GM19452 (cell line): ENCODE measurements at regions not wholly inside any gene's neighbourhood (a gene's known extent, or its start where the extent isn't known, plus 50 kb on each side); places are given as distances from the start of the nearest gene placed in this dataset.

Experiments used
- ATAC-seq: cut with Tn5 transposase; IDR thresholded peaks from one replicate; pipeline ENCODE4 v1.9.1; 2021; ENCODE audit not compliant: unreplicated experiment

GRCh38 chr21:28263974-28264373, 728.7 kb downstream of the LTN1 start:
- no peak for ATAC-seq

- ATAC-seq, result no peak
These were observed 731.4 kb downstream of the LTN1 start for GRCh38 chr21:28261298-28261697.

- no peak for ATAC-seq
These were observed 735.4 kb downstream of the LTN1 start for GRCh38 chr21:28257276-28257675.

GRCh38 chr21:28256837-28257236, 735.8 kb downstream of the LTN1 start:
- ATAC-seq, result no peak

- no peak for ATAC-seq
These were observed 736.3 kb downstream of the LTN1 start for GRCh38 chr21:28256420-28256831.

GRCh38 chr21:28253961-28254360, 738.7 kb downstream of the LTN1 start:
- ATAC-seq, result no peak

- no peak for ATAC-seq
These were observed 739.3 kb downstream of the LTN1 start for GRCh38 chr21:28253338-28253737.

- no peak for ATAC-seq
These were observed 739.7 kb downstream of the LTN1 start for GRCh38 chr21:28252928-28253327.

GRCh38 chr21:28250946-28251345, 741.7 kb downstream of the LTN1 start:
- no peak for ATAC-seq

GRCh38 chr21:28247454-28248020, 745.1 kb downstream of the LTN1 start:
- no peak for ATAC-seq

GRCh38 chr21:28240586-28240985, 752.1 kb downstream of the LTN1 start:
- ATAC-seq, result no peak

GRCh38 chr21:28239340-28239739, 753.3 kb downstream of the LTN1 start:
- no peak for ATAC-seq

- ATAC-seq, result no peak
These were observed 755.0 kb downstream of the LTN1 start for GRCh38 chr21:28237661-28238060.

GRCh38 chr21:28235169-28235895, 757.3 kb downstream of the LTN1 start:
- no peak for ATAC-seq

- no peak for ATAC-seq
These were observed 758.4 kb downstream of the LTN1 start for GRCh38 chr21:28234326-28234725.

- no peak for ATAC-seq
These were observed 759.0 kb downstream of the LTN1 start for GRCh38 chr21:28233536-28234220.

- ATAC-seq, result no peak
These were observed 762.1 kb downstream of the LTN1 start for GRCh38 chr21:28230559-28230958.

GRCh38 chr21:28229814-28230213, 762.9 kb downstream of the LTN1 start:
- ATAC-seq, result no peak

- ATAC-seq, result no peak
These were observed 764.1 kb downstream of the LTN1 start for GRCh38 chr21:28228636-28228995.

GRCh38 chr21:28227881-28228635, 764.6 kb downstream of the LTN1 start:
- ATAC-seq, result no peak

- ATAC-seq, result no peak
These were observed 766.1 kb downstream of the LTN1 start for GRCh38 chr21:28226563-28226962.
